ENCODE measurements at regions not wholly inside any gene's neighbourhood (a gene's known extent, or its start where the extent isn't known, plus 50 kb on each side); places are given as distances from the start of the nearest gene placed in this dataset.
"Not testable (repeated sequence)": the region's sequence is repeated elsewhere in the genome, so short reads cannot be mapped to it uniquely, and the experiment has no call there.

DNA sequence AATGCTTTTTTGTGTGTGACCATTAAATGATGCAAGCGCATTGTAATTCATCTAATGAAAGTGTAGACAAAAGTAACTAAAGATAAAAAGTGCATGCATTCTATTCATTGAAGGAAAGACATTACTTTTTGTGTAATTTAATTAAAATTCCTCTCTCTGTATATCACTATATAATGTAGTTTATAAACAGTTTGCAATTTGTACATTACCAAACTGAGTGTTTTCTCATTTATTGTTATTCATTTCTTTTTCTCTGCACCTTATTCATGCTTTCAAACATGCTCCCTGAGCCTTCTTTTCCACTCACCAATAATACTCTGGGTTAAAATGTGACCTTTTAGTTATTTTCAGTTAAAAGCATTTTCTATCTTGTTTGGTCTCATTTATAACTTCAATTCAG lies 713.7 kb upstream of the AADAT start:
- DNase-seq, result no peak
- H3K4me3 Mint-ChIP-seq, result no peak overlapping the region
- H3K36me3 ChIP-seq (ENCODE audit: control insufficient read depth in 2 of 3, insufficient read depth in 3 of 3, low read length in 3 of 3), result no peaks in the 10 kb centered on the region
- H3K9me3 ChIP-seq (ENCODE audit: control insufficient read depth in 2 of 3, low read length in 3 of 3), result no peaks in the 10 kb centered on the region
- no peak overlapping the region for H3K27ac ChIP-seq (ENCODE audit: low read depth, low read length)
- H3K36me3 Mint-ChIP-seq, result no peaks in the 10 kb centered on the region
- H3K4me3 ChIP-seq (ENCODE audit: low read length), result no peak overlapping the region
- no peak overlapping the region for H3K27ac Mint-ChIP-seq
- intact Hi-C loops (cut with micrococcal nuclease), result no loop called here
- no peaks in the 10 kb centered on the region for H3K4me1 ChIP-seq (ENCODE audit: control insufficient read depth in 2 of 2, insufficient read depth in 2 of 2, low read length in 2 of 2)
- peaks cover 0 to 18% (median 3%) of the 10 kb centered on the region in 11 donors for H3K9me3 Mint-ChIP-seq
- ChIA-PET CTCF (no interaction called here), POLR2A (no interaction called here)
- no peak for ATAC-seq
- no peaks in the 10 kb centered on the region for H3K27me3 ChIP-seq (ENCODE audit: control insufficient read depth in 2 of 2, insufficient read depth in 2 of 2, low read length in 2 of 2)
- no peaks in the 10 kb centered on the region for H3K27me3 Mint-ChIP-seq
- H3K4me1 Mint-ChIP-seq, result no peaks in the 10 kb centered on the region

DNA sequence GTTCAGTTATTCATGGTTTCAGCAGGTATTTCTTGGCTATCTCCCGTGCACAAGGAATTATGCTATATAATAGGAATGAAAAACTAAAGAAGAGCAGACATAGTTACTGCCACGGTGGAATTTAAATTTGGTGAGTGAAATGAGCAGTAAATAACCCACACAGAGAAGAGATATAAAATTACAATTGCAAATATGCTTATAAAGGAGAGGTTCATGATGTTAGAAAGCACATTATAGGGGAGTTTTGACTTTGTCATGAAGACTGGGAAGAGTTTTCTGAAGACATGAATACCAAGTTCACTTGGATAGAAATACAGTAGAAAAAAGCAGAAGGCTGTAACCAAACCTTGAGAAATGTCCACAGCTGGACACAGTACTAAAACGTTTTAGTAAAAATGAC lies 712.0 kb upstream of the AADAT start:
- intact Hi-C loops (cut with micrococcal nuclease), result no loop called here
- Histone ChIP-seq H3K36me3 (ENCODE audit: control insufficient read depth in 2 of 3, insufficient read depth in 3 of 3, low read length in 3 of 3) (no peaks in the 10 kb centered on the region), H3K4me1 (ENCODE audit: control insufficient read depth in 2 of 2, insufficient read depth in 2 of 2, low read length in 2 of 2) (no peaks in the 10 kb centered on the region), H3K4me3 (ENCODE audit: low read length) (no peak overlapping the region), H3K27ac (ENCODE audit: low read depth, low read length) (no peak overlapping the region), H3K9me3 (ENCODE audit: control insufficient read depth in 2 of 3, low read length in 3 of 3) (no peaks in the 10 kb centered on the region), H3K27me3 (ENCODE audit: control insufficient read depth in 2 of 2, insufficient read depth in 2 of 2, low read length in 2 of 2) (no peaks in the 10 kb centered on the region)
- ChIA-PET POLR2A (no interaction called here), CTCF (no interaction called here)
- Mint-ChIP-seq H3K27ac (no peak overlapping the region), H3K4me1 (no peaks in the 10 kb centered on the region), H3K4me3 (no peak overlapping the region), H3K36me3 (no peaks in the 10 kb centered on the region), H3K9me3 (peaks cover 0 to 7% (median 3%) of the 10 kb centered on the region in 11 donors), H3K27me3 (no peaks in the 10 kb centered on the region)
- DNase-seq (no peak), ATAC-seq (no peak)

DNA sequence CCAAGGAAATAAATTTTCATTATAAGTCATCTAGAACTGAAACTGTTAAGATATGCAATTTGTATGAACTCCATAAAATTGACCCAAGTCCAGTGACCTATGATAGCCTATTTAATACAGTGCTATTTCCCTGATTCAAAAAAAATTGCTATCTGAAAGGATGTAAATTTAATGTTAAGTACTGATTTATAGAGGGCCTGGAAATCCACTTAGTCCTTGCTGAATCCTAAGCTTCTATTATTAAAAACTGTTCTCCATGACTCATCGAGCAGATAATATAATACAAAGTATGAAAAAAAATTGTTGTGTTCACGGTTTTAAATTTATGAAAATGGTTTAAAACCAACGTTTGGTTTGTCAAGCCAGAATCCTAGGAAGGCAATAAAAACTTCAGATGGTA lies 704.8 kb upstream of the AADAT start:
- POLR2A ChIA-PET, result no interaction called here
- H3K36me3 ChIP-seq (ENCODE audit: control insufficient read depth in 2 of 3, insufficient read depth in 3 of 3, low read length in 3 of 3), result no peaks in the 10 kb centered on the region
- no peak overlapping the region for H3K27ac Mint-ChIP-seq

DNA sequence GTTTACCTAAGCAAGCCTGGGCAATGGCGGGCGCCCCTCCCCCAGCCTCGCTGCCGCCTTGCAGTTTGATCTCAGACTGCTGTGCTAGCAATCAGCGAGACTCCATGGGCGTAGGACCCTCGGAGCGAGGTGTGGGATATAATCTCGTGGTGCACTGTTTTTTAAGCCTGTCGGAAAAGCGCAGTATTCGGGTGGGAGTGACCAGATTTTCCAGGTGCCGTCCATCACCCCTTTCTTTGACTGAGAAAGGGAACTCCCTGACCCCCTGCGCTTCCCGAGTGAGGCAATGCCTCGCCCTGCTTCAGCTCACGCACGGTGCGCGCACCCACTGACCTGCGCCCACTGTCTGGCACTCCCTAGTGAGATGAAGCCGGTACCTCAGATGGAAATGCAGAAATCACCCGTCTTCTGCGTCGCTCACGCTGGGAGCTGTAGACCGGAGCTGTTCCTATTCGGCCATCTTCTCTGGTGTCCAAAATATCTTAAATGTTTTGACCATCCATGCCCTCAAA lies 698.8 kb upstream of the AADAT start:
- CTCF ChIA-PET; ATAC-seq; DNase-seq; H3K27me3 ChIP-seq (ENCODE audit: control insufficient read depth in 2 of 2, insufficient read depth in 2 of 2, low read length in 2 of 2); H3K4me1 Mint-ChIP-seq; H3K27ac Mint-ChIP-seq; H3K27me3 Mint-ChIP-seq; H3K4me3 Mint-ChIP-seq; H3K4me1 ChIP-seq (ENCODE audit: control insufficient read depth in 2 of 2, insufficient read depth in 2 of 2, low read length in 2 of 2); intact Hi-C loops (cut with micrococcal nuclease); H3K36me3 ChIP-seq (ENCODE audit: control insufficient read depth in 2 of 3, insufficient read depth in 3 of 3, low read length in 3 of 3); H3K4me3 ChIP-seq (ENCODE audit: low read length); POLR2A ChIA-PET; H3K9me3 ChIP-seq (ENCODE audit: control insufficient read depth in 2 of 3, low read length in 3 of 3); H3K36me3 Mint-ChIP-seq; H3K9me3 Mint-ChIP-seq; H3K27ac ChIP-seq (ENCODE audit: low read depth, low read length): not testable (repeated sequence)

More for the DNA sequence above, 704.8 kb upstream of the AADAT start:
- Mint-ChIP-seq H3K4me1 (no peaks in the 10 kb centered on the region), H3K9me3 (peaks cover 0 to 9% (median 1%) of the 10 kb centered on the region in 11 donors), H3K27me3 (no peaks in the 10 kb centered on the region), H3K36me3 (no peaks in the 10 kb centered on the region), H3K4me3 (no peak overlapping the region)
- CTCF ChIA-PET, result no interaction called here
- Histone ChIP-seq H3K4me1 (ENCODE audit: control insufficient read depth in 2 of 2, insufficient read depth in 2 of 2, low read length in 2 of 2) (no peaks in the 10 kb centered on the region), H3K27ac (ENCODE audit: low read depth, low read length) (no peak overlapping the region), H3K27me3 (ENCODE audit: control insufficient read depth in 2 of 2, insufficient read depth in 2 of 2, low read length in 2 of 2) (no peaks in the 10 kb centered on the region), H3K4me3 (ENCODE audit: low read length) (no peak overlapping the region), H3K9me3 (ENCODE audit: control insufficient read depth in 2 of 3, low read length in 3 of 3) (no peaks in the 10 kb centered on the region)
- no peak for DNase-seq
- no peak for ATAC-seq
- intact Hi-C loops (cut with micrococcal nuclease), result no loop called here

DNA sequence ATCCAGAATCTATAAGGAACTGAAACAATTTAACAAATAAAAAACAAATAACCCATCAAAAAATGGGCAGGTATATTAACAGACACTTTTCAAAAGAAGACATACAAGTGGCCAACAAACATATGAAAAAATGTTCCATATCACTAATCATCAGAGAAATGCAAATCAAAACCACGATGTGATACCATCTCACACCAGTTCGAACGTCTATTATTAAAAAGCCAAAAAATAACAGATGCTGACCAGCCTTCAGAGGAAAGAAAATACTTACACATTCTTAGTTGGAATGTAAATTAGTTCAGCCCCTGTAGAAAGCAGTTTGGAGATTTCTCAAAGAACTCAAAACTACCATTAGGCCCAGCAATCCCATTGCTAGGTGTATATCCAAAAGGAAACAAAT lies 687.9 kb upstream of the AADAT start:
- intact Hi-C loops (cut with micrococcal nuclease), result no loop called here
- Histone ChIP-seq H3K27me3 (ENCODE audit: control insufficient read depth in 2 of 2, insufficient read depth in 2 of 2, low read length in 2 of 2) (no peaks in the 10 kb centered on the region), H3K36me3 (ENCODE audit: control insufficient read depth in 2 of 3, insufficient read depth in 3 of 3, low read length in 3 of 3) (no peaks in the 10 kb centered on the region), H3K4me1 (ENCODE audit: control insufficient read depth in 2 of 2, insufficient read depth in 2 of 2, low read length in 2 of 2) (no peaks in the 10 kb centered on the region), H3K27ac (ENCODE audit: low read depth, low read length) (no peak overlapping the region), H3K9me3 (ENCODE audit: control insufficient read depth in 2 of 3, low read length in 3 of 3) (peaks cover 0 to 12% (median 0%) of the 10 kb centered on the region in 3 experiments), H3K4me3 (ENCODE audit: low read length) (no peak overlapping the region)
- no peak overlapping the region for H3K4me3 Mint-ChIP-seq
- H3K9me3 Mint-ChIP-seq, result peaks cover 0 to 25% (median 6%) of the 10 kb centered on the region in 11 donors
- CTCF ChIA-PET, result no interaction called here
- H3K27me3 Mint-ChIP-seq, result no peaks in the 10 kb centered on the region
- H3K4me1 Mint-ChIP-seq, result no peaks in the 10 kb centered on the region
- ATAC-seq (no peak), DNase-seq (no peak)
- POLR2A ChIA-PET, result no interaction called here
- no peak overlapping the region for H3K27ac Mint-ChIP-seq
- peaks cover 0 to 6% (median 0%) of the 10 kb centered on the region in 5 donors for H3K36me3 Mint-ChIP-seq

DNA sequence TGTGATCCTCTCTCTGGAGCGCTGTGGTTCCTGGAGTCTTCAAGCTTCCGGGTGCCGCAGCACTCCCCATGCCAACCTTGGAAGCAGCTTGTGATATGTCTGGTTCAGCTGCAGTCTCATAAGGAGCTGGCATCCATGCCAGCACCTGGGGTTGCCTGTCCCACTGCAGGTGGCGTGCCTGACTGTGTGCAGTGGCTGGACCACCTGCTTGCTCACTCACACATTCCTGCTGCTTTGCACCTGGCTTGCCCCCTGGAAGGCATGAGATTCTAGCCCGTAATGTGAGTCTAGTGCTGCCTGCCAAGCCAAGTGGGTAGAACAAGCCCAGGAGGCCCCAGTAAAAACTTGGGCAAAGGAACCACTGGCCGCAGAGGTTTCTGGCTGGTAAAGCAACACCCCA lies 687.2 kb upstream of the AADAT start:
- Histone ChIP-seq H3K9me3 (ENCODE audit: control insufficient read depth in 2 of 3, low read length in 3 of 3) (peaks cover 0 to 12% (median 0%) of the 10 kb centered on the region in 3 experiments), H3K4me1 (ENCODE audit: control insufficient read depth in 2 of 2, insufficient read depth in 2 of 2, low read length in 2 of 2) (no peaks in the 10 kb centered on the region), H3K36me3 (ENCODE audit: control insufficient read depth in 2 of 3, insufficient read depth in 3 of 3, low read length in 3 of 3) (no peaks in the 10 kb centered on the region), H3K27ac (ENCODE audit: low read depth, low read length) (no peak overlapping the region), H3K4me3 (ENCODE audit: low read length) (no peak overlapping the region), H3K27me3 (ENCODE audit: control insufficient read depth in 2 of 2, insufficient read depth in 2 of 2, low read length in 2 of 2) (no peaks in the 10 kb centered on the region)
- DNase-seq (no peak), ATAC-seq (no peak)
- H3K4me1 Mint-ChIP-seq, result no peaks in the 10 kb centered on the region
- no peak overlapping the region for H3K27ac Mint-ChIP-seq
- H3K36me3 Mint-ChIP-seq, result peaks cover 0 to 6% (median 0%) of the 10 kb centered on the region in 5 donors
- CTCF ChIA-PET, result no interaction called here
- POLR2A ChIA-PET, result no interaction called here
- intact Hi-C loops (cut with micrococcal nuclease), result no loop called here
- H3K9me3 Mint-ChIP-seq, result peaks cover 0 to 25% (median 9%) of the 10 kb centered on the region in 11 donors
- H3K27me3 Mint-ChIP-seq, result no peaks in the 10 kb centered on the region
- H3K4me3 Mint-ChIP-seq, result no peak overlapping the region

DNA sequence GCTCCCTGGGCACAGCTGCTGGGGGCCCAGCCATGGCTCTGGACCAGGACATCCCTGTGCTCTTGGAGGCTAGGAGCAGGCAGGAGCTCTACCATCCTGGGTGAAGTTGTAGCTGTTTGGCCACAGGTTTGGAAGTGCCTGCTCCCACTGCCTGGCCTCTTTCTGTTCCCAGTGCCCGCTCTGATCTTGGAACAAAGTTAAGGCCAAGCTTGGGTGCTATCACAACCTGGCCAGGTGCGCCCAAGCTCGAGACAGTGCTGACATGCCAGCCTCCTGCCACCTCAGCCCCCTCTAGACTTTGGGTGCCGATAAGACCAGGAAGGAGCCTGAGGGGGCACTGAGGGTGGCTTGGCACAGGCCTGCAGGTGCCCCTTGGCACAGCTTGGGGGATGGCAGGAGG lies 686.1 kb upstream of the AADAT start:
- peaks cover 0 to 26% (median 9%) of the 10 kb centered on the region in 11 donors for H3K9me3 Mint-ChIP-seq
- ATAC-seq (no peak), DNase-seq (no peak)
- Histone ChIP-seq H3K9me3 (ENCODE audit: control insufficient read depth in 2 of 3, low read length in 3 of 3) (peaks cover 0 to 12% (median 0%) of the 10 kb centered on the region in 3 experiments), H3K27ac (ENCODE audit: low read depth, low read length) (no peak overlapping the region), H3K4me1 (ENCODE audit: control insufficient read depth in 2 of 2, insufficient read depth in 2 of 2, low read length in 2 of 2) (no peaks in the 10 kb centered on the region), H3K36me3 (ENCODE audit: control insufficient read depth in 2 of 3, insufficient read depth in 3 of 3, low read length in 3 of 3) (no peaks in the 10 kb centered on the region), H3K27me3 (ENCODE audit: control insufficient read depth in 2 of 2, insufficient read depth in 2 of 2, low read length in 2 of 2) (no peaks in the 10 kb centered on the region), H3K4me3 (ENCODE audit: low read length) (no peak overlapping the region)
- intact Hi-C loops (cut with micrococcal nuclease), result no loop called here
- H3K27me3 Mint-ChIP-seq, result no peaks in the 10 kb centered on the region
- H3K36me3 Mint-ChIP-seq, result peaks cover 0 to 6% (median 0%) of the 10 kb centered on the region in 5 donors
- H3K27ac Mint-ChIP-seq, result no peak overlapping the region
- CTCF ChIA-PET, result no interaction called here
- no peaks in the 10 kb centered on the region for H3K4me1 Mint-ChIP-seq
- POLR2A ChIA-PET, result no interaction called here
- no peak overlapping the region for H3K4me3 Mint-ChIP-seq
